Activated T-cell treated with anti-CD3 and anti-CD28 coated beads for 24 hours (primary cell): ENCODE measurements at regions not wholly inside any gene's neighbourhood (a gene's known extent, or its start where the extent isn't known, plus 50 kb on each side); places are given as distances from the start of the nearest gene placed in this dataset.
"Not testable (repeated sequence)": the region's sequence is repeated elsewhere in the genome, so short reads cannot be mapped to it uniquely, and the experiment has no call there.

Experiments used
- DNase-seq: peaks from one replicate; pipeline ENCODE4 v3.0.0-alpha.2; 2020; ENCODE audit warnings: low read depth

GRCh38 chr12:67759829-67760228 is 111.3 kb downstream of the DYRK2 start:
- peak; percentile 26 for DNase-seq

GRCh38 chr12:67760586-67761275 is 112.2 kb downstream of the DYRK2 start:
- no peak for DNase-seq

GRCh38 chr12:67761566-67761965 is 113.0 kb downstream of the DYRK2 start:
- DNase-seq, result no peak

GRCh38 chr12:67764055-67764454 is 115.5 kb downstream of the DYRK2 start:
- no peak for DNase-seq

GRCh38 chr12:67764946-67765619 is 116.5 kb downstream of the DYRK2 start:
- DNase-seq, result no peak

GRCh38 chr12:67765776-67766766 is 117.5 kb downstream of the DYRK2 start:
- DNase-seq, result no peak

GRCh38 chr12:67772267-67773169 is 124.0 kb downstream of the DYRK2 start:
- no peak for DNase-seq

GRCh38 chr12:67773896-67774295 is 125.4 kb downstream of the DYRK2 start:
- no peak for DNase-seq

- no peak for DNase-seq
Observed at GRCh38 chr12:67774983-67775587, 126.5 kb downstream of the DYRK2 start.

- no peak for DNase-seq
Observed at GRCh38 chr12:67780580-67781084, 132.1 kb downstream of the DYRK2 start.

- DNase-seq, result no peak
Observed at GRCh38 chr12:67782573-67782972, 134.0 kb downstream of the DYRK2 start.

GRCh38 chr12:67783393-67783792 is 134.8 kb downstream of the DYRK2 start:
- no peak for DNase-seq

- no peak for DNase-seq
Observed at GRCh38 chr12:67784831-67785230, 136.3 kb downstream of the DYRK2 start.

GRCh38 chr12:67786086-67786485 is 137.5 kb downstream of the DYRK2 start:
- DNase-seq, result no peak

- DNase-seq, result no peak
Observed at GRCh38 chr12:67788118-67788517, 139.6 kb downstream of the DYRK2 start.

GRCh38 chr12:67789266-67789665 is 140.7 kb downstream of the DYRK2 start:
- no peak for DNase-seq

- no peak for DNase-seq
Observed at GRCh38 chr12:67790660-67791059, 142.1 kb downstream of the DYRK2 start.

- DNase-seq, result not testable (repeated sequence)
Observed at GRCh38 chr12:67791362-67791761, 142.8 kb downstream of the DYRK2 start.

GRCh38 chr12:67792185-67792584 is 143.6 kb downstream of the DYRK2 start:
- DNase-seq, result no peak

- no peak for DNase-seq
Observed at GRCh38 chr12:67794161-67794560, 145.6 kb downstream of the DYRK2 start.

GRCh38 chr12:67795236-67795635 is 146.7 kb downstream of the DYRK2 start:
- no peak for DNase-seq
